Frontal cortex (tissue), 4 donors: ENCODE measurements at regions not wholly inside any gene's neighbourhood (a gene's known extent, or its start where the extent isn't known, plus 50 kb on each side); places are given as distances from the start of the nearest gene placed in this dataset. TPM values are rescaled to one million over a fixed set of nuclear protein-coding genes. Genes with fewer than 3 reads are reported as not detected.

ENCODE experiments used
- DNase-seq, 2 donors: peaks; one replicate each; pipeline ENCODE4 v3.0.0; 2012; ENCODE audit warnings: low spot score in 2 of 2
- FAIRE-seq: peaks from 2 replicates; lab custom pipeline; 2012; peaks lifted over from hg19 to GRCh38; lab: Jason Lieb, UNC
- small RNA-seq: library from RNA; depleted of rRNA; stranded (forward); fragments of <200 nt; gene quantifications from one replicate; pipeline ENCODE3, GENCODE V24; 2014
- donor health status: control.
- donor health status: control.
- donor health status: control.

DNA sequence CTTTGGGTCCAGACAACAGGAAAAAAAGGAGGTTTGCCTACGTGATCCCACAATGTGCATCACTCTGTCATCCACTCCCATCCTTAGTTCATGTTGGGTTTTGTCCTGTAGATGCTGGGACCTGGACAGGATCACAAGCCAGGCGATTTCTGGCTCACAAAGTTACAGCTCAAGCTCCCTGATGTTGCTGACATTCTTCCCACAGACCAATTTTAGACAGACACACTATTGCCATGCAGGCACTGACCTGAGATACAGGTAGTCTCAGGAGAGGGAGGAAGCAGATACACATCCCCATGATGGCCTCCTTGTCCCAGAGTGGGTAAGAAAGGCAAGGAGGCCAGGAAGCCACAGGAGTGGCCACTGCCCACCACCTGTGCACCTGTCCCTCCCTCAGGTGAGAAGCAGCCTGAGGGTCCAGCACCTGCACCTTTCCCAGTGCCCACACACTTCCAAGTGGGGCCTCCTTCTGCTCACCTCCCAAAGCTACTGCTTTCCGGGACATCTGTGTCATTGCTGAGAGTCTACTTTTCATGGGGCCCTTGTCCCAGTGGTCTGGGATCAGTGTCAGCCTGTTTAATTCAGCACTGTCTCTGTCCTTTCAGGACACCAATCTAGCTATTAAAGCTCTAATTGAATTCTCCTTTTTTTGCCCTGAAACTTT lies 52.0 kb upstream of the TOP3B start:
- no peak for FAIRE-seq
- no peak for DNase-seq

DNA sequence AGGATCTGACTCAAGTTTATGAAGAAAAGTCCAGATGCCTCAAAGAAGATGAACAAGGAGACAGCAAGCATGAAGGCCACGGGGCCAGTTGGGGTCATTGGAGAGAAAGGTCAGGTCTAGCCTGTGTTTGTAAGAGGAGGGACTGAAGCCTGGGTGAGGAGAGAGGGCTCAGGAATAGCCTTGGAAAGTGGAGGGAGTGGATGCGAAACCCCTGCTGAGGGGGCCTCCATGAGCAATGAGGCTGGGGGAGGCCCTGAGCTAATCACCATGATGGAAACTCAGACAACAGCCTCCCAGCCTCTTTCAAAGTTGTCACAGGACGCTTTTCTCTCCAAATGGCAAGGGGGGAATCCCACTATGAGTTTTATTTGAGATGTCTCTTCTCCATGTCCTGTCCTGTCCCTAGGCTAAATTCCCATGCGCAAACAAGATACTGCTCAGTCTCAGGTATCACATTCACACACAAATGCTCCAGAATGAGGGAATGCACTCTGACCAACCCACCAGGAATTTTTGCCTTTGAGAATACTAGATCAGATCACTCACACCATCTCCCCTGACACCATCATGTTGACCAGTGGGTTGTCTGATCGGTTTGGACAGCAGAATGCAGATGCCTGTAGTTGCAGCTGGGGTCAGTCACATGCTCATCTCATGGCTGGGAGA lies 51.3 kb upstream of the TOP3B start:
- FAIRE-seq = no peak
- no peak for DNase-seq

DNA sequence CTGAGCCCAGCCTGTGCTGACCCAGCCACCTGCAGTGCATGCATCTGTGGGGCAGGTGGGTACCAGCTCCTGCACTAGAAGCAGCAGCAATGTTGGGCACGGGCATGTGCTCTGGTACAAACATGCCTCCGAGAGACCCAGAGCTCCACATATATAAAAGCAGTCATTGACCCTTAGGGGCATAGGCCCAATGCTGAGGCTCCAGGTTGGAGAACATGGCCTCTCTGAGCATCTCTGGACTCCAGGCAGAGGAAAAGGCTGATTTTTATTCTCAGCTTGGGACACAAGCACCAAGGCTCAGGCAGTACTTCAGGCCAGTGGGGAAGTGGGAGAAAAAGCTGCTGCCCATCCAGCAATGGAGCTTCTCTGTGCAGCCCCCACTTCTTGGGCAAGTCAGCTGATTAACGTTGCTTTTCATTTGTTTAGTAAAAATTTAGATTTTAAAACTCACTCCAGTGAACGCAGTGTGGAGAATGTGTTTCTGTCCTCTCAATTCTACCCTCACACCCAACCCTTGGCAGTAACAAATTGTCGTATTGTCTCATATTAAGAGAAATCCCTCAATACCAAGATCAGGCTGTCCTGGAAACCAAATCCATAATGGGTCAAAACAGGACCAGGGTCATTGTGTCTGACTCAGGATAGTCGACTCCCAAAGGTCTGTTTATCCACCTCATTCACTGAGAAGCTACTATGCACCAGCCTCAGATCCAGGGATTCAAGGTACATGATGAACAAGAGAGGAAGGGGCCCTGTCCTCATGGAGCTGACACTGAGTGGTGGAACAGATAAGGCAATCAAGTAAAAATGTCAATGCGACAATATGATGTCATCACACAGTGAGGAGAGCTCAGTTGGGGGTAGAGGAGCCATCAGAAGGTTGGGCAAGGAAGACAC lies 50.6 kb upstream of the TOP3B start:
- FAIRE-seq (no peak), DNase-seq (no peak)

DNA sequence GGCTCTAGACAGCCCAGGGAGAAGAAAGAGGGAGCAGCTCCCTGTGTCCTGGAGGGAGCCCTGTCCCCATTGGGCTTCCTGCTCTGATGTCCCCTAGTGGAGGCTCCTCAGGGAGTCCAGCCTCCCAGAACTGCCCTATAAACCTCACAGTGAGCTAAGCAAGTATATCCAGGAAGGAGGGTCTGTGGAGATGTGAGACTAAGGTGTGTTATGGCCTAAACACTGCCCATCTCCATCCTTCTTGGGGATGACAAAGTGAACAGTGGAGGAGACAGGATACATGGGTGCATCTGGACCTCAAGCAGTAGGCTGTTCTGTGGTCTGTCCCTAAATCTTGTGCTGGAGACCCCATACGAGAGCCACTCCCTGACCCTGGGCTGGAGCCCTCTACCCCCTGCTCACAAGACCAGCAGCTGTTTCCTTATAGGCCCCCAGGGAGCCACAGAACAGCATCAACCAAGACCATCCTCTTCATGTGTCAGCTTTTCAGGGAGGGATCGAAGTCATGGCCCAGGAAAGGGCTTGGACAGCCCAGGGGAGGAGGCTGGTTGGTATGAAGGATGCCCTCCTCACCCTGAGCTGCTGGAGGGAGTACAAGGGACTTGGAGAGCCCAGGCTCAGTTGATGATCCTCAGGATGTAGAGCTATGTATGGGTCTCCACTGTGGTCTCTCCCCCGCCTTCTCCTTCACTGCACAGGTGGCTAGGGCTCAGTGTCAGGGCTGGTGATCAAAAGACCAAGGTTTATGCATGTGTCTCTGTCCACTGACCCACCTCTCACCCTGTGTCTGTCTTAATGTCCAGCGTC lies 49.7 kb upstream of the TOP3B start:
- FAIRE-seq = no peak
- no peak for DNase-seq

Small RNA genes lying in the stretch of these regions (small RNA-seq; reads per million reads assigned to genes)
- gene AC245452.3 = not detected
- gene AC245517.3 = not detected
- gene AC245517.5 = not detected
- gene IGLVIV-59 = not detected
